HG03571 (cell line): ENCODE measurements at regions not wholly inside any gene's neighbourhood (a gene's known extent, or its start where the extent isn't known, plus 50 kb on each side); places are given as distances from the start of the nearest gene placed in this dataset.
"Not testable (repeated sequence)": the region's sequence is repeated elsewhere in the genome, so short reads cannot be mapped to it uniquely, and the experiment has no call there.

Experiments used
- ATAC-seq: cut with Tn5 transposase; IDR thresholded peaks from one replicate; pipeline ENCODE4 v1.9.1; 2021; ENCODE audit not compliant: unreplicated experiment

DNA sequence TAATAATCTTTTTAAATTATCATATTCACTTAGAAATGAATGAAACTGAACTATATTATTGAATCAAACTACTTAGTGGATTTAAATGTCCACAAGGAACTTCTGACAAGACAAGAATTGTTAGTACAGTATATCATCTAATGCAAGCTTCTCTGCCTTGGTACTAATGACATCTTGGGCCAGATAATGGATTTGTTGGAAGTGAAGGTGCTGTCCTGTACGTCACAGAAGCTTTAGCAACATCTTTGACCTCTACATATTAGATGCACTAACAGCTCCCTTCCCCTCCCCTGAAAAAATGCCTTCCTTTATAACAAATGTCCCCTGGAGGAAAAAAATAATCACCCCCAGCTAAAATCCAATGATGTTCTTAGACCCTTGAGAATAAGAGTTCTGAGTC is 695.8 kb upstream of the EYS start:
- no peak for ATAC-seq

DNA sequence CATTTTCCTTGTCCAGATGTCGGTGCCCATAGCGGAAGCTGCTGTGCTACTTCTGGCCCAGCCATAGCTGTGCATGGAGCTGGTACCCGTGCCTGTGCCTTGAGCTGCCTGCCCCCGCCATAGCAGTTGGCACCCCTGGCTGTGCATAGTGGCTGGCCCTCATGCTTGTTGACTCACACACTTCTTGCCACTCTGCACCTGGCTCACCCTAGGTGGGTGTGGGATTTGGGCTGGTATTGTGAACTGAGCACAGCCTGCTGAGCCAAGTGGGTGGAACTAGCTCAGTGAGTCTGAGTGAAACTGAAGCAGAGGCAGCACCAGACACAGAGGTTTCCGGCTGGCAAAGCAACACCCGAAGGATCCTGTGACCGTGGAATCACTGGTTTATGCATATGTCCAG is 689.5 kb upstream of the EYS start:
- ATAC-seq: no peak

DNA sequence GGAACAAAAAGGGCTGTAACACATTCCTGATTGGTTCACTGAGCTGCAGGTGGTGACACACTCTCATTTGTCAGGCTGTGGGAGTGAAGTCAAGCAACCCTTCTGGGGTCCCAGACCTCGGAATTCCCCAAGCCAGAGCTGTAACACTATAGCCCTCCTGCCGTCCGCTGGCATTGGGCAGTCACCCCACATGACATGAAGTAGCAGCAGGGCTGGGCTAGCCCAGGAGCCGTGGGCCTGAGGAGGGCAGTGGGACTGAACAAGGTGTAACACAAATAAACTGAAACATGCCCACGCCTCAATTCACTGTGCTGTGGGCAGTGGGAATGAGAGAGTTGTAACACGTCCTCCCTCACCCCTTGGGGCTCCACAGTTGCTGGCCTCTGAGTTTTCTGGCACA is 689.1 kb upstream of the EYS start:
- no peak for ATAC-seq

DNA sequence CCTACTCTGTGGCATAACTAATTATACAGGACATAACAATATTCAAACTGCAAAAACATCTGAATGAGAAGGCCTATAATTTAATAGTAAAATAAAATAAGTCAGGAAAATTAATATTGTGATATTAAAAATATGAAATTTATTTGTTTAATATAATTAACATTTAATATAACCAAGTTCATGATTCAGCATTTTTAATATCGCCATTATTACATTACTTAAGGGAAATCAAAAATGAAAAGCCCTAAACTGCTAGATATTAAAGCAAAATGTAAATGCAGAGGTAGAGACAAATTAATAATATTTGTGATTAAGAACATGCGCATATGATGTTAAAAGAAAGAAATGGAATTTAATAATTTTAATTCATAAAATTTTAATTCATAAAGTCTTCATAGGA is 683.4 kb upstream of the EYS start:
- ATAC-seq: no peak

DNA sequence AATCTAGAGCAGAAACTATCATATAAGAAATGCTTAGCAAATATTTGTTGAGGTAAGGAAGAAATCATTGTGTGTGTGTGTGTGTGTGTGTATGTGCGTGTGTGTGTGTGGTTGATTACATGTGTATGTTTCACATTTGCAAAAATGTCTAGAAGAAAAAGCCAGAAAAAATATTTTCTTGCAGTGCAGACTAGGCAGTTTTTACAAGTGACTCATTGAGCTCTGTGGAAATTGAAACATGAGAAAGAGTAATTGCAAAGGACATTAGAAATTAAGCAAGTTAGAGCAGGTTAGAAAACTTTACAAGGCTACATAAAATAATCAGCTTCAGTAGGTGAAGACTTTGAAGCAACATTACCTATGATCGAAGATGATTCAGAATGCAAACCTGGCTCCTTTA is 669.0 kb upstream of the EYS start:
- no peak for ATAC-seq

DNA sequence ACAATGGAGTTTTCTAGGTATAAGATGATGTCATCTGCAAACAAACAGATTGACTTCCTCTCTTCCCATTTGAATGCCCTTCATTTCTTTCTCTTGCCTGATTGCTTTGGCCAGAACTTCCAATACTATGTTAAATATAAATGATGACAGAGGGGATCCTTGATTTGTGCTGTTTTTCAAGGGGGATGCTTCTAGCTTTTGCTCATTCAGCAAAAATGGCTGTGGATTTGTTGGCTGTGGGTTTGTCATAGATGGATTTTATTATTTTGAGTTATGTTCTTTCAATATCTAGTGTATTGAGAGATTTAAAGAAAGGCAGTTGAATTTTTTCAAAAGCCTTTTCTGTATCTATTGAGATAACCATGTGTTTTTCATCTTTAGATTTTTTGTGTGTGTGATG is 662.4 kb upstream of the EYS start:
- no peak for ATAC-seq

DNA sequence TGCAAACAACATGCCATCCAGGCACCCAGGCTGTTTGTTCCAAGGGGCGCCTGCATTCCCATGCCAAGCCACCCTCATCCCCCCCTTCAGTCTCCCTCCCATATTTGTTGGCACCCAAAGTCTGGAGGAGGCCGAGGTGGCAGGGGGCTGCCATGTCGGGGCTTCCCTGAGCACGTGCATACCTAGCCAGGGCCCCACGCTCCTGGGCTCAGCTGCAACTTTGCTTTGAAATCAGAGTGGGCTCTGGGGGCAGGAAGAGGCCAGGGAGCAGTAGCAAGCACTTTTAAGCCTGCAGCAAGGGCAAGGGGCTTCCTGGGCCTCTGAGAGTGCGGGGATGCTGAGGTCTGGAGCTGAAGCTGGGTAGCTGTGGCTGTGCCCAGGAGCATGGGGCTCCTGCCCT is 655.9 kb upstream of the EYS start:
- no peak for ATAC-seq

DNA sequence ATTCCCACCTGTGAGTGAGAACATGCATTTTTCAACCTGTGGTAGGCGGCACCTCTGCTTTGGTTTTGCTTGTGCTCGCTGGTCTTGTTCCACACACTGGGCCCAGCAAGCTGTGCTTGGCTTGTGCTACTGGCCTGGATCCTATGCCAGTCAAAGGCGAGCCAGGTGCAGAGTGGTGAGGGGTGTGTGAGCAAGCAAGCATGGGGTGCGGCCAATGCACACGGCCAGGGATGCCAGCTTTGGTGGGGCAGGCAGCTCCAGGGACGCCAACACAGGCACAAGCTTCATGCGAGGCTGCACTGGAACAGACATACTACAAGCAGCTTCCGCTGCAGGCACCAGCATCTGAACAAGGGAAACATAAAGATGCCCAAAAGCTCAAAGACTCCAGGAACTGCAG is 654.9 kb upstream of the EYS start:
- no peak for ATAC-seq

DNA sequence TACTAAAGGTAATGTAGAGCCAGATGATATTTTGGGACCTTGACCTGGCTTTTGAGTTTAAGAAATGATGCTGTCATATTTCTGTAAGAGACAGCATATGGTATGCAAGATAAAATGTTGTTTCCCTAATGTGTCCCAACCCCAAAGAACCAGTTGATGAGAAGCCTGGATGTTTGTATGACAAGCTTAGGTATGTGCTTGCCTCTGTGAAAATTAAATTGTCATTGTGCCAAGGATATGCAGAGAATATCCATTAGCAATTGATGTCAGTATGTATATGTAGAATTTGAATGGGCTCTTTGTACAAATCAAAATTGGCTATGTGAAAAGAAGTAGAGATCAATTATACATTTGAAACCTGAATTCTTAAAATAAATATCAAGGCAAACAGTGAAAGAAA is 650.8 kb upstream of the EYS start:
- no peak for ATAC-seq

DNA sequence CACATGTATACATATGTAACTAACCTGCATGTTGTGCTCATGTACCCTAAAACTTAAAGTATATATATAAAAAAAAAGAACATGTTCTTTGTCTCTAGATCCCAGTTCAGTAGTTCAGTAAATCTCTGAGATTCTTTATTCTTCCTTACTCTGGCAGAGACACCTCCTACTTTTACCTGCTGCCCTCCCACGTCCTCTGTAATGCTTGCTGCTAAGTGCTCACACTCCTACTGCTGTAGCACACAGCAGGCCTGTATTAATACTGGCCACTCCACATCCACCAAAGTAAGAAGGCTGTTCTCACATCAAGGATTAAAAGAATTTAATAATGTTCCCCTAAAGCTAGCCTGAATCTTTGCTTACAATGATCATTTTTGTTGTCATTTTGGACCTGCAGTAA is 648.4 kb upstream of the EYS start:
- ATAC-seq: no peak

DNA sequence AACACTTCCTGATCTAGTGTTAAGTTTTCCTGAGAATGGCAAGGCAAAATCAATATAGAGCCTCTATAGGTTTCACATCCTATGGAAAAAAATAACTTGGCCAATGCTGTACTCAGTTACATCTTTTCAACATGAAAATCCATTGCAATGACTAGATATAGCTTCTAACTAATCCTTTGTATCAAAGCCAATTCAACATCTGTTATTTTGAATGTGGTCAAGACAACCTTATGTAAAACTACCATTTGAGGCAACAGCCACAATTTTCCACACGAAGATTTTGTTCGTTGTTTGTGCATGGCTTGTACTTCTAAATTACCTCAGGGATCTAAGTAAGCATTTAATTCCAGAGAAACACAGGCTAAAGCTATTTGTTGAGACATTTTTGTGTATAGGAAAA is 637.8 kb upstream of the EYS start:
- ATAC-seq: no peak

DNA sequence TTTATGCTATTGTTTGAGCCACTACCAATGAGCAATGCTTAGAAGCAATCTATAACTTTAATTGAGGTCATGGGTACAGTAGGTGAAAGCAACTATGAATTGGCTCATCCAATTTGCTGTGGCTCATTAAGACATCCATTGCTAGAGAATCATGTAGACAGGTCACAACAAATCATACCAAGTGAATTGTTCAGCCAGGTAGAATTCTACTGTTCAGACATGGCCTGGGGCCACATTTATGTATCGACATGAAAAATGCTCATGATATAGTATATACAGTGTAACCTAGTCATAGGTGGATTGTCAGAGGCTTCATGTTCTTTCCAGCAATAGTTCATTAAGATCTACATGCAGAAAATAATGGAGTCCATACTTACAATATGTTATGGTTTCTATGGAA is 633.7 kb upstream of the EYS start:
- ATAC-seq: no peak

DNA sequence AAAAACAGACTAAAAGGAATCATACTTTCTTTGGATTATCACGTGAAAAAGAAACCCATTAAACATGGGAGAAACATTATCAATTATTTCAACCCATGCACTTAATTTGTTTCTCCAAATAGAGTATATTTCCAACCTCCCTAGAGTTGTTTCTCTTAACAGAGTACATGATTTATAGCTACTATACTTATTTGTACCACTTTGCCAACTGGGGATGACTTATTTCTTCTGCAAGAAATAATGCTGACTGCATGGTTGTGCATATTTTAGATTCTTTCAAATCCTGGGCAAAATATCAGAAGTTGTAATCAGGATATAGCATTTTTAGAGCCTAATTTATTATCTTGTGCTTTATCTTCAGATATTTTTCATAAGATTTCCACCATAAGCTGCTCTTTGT is 629.1 kb upstream of the EYS start:
- no peak for ATAC-seq

DNA sequence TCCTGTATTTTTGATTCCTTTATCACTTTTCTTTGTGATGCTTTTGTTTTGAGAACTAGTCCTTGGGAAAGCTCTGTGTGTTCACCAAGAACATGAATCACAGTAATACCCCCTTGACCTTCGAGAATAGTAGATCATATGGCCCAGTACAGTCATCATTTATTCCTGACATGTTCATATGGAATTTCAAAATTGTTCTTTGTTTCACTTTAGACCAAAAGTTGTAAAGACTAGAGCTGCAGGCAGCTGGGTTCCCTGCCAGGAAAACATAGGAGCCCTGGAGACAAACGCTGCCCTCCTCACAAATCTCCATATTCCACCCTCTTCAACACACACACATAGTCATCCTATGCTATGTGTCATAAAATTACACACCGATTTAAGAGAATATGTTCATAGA is 621.2 kb upstream of the EYS start:
- ATAC-seq: no peak

DNA sequence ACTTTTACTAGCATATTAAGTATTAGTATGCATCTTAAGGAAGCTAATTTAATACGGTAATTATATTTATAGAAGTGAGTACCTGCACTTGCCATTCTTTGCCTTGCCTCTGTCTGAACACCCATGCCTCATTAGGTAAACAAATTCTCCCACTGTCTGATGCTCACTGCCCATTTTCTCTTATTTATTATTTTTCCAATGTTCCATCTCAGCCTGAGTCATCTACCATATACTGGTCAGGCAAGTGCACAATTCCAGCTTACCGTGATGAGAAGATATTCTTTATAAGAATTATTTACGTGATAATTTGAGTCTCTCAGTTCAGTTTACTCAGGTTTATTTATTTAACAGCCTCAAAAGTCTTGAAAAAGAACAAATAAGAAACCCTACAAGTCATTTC is 619.2 kb upstream of the EYS start:
- ATAC-seq: no peak

DNA sequence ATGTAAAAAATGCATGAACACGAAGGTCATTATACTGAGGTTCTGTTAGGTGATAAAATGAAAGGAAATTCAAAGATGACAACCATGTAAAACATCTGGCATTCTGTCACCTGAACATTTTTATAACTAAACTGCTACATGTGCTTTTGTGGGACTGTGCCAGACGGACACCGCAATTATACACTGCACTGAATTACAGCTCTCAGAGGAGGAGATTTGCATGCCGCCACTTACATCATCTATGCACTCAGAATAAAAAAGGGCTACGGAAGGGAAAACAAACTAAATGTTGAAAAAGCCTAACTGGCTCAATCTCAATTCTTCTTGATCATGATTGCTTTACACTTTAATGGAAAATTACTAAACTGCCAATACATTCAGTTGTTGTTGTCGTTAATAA is 614.0 kb upstream of the EYS start:
- no peak for ATAC-seq

DNA sequence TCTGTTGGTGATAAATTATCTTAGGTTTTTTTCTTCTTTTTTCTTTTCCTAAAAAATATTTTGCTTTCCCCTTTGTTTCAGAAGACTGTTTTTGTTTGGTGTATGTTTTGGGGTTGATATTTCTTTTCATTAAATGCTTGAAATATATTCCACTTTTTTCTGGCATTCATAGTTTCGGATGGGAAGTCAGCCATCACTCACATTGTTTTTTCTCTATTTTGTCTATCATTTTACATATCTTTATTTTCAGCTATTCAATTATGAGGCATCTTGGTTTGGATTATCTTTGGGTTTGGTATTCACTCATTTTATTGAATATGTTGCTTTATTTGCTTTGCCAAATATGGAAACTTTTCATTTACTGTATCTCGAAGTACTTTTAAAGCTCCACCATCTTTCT is 600.5 kb upstream of the EYS start:
- no peak for ATAC-seq

DNA sequence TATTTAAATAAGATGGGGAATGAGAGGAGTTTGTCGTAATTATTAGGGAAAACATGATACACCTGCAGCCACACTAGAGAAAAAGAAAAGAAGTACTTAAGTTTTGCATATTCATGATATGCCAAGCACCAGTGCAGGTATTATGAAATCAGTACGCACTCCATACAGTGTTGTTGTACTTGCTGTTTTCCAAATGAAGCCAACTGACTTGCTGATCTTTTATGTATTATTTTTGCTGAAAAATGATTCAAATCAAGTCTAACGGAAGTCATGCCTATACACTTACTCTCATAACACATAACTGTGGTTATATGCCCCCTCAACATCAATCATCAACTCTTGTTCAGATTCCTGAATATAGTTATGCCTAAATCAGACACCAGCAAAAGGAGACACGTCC is 584.9 kb upstream of the EYS start:
- ATAC-seq: no peak

DNA sequence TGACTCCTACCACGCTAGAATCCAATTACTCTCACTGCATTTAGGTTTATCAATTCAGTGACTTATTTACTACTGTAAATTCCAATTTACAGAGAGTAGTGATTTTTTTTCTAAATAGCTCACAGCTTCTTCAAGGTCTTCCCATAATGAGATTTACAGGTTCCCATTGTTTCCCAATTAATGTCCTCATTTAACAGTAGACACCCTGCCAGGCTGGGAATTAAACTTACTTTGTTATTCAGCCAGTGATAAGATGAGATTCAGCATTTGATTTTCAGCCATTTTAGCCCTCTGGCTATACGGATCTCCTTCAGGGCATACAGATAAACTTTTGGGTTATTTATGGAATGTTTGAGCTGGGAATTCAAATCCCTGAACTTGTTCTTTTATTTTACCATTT is 582.9 kb upstream of the EYS start:
- no peak for ATAC-seq

DNA sequence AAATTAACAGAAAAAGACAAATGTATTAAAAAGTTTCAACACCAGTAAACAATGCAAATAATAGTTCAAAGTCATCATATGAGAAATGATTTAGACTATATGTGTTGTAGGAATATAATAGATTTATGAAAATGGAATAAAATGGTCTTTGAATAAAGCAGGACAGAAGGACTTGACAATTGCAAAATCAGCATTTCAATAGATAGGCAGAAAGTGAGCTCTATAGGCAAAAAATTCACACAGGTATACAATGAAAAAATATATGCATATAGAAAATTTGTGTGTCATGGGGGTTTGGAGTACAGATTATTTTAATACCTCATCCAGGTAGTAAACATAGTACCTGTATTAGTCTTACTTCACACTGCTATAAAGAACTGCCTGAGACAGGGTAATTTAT is 571.1 kb upstream of the EYS start:
- no peak for ATAC-seq

DNA sequence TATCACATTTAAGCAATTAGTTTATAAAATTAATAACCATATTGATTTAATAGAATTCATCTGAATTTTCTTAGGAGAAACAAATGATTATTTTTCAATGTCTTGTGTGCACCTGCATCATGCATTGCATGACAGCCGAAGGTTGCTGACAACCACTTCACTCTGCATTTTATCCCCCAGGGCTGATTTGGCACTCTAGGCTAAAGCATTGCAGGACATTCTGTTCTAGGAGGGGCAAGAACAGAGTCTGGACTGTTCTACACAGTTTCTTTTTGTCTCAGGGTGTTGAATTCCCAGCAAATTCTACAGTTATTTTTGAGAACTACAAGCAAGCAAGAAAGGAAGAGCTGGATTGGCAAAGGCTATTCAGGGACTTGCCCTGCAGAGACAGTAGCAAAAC is 570.4 kb upstream of the EYS start:
- ATAC-seq: no peak

DNA sequence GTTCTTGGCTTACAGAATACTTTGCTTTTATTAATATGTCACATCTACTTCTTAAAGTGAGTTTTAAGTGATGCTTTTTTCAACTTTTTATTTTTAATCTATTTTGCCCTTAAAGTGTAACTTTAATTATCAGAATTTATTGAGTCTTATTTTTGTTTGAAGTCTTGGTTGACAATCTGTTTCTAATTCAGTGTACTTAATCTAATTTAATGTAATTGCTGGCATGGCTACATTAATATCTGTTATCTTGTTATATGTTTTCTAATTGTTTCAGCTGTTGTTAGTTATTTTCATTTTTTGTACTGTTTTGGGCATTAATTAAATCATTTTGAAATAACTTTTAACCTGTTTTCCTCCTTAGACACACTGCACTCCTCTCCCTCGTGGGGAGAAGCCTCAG is 558.7 kb upstream of the EYS start:
- no peak for ATAC-seq

DNA sequence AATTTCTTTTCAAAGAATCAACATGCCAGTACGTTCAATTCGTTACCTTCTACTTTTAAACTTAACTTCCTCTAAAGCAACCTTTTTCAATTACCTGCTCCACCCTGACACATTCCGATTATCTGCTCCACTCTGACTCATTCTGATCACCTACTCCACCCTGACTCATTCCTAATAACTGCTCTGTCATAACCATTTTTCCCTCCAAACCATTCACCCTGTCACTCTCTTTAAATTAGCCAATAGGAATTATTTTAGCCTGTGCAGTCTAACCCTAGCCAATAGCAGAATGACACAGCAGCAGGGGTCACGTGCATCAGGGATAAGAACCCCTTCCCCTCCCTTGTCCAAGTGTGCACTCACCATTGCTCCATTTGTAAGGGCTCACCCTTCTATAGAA is 557.4 kb upstream of the EYS start:
- no peak for ATAC-seq

DNA sequence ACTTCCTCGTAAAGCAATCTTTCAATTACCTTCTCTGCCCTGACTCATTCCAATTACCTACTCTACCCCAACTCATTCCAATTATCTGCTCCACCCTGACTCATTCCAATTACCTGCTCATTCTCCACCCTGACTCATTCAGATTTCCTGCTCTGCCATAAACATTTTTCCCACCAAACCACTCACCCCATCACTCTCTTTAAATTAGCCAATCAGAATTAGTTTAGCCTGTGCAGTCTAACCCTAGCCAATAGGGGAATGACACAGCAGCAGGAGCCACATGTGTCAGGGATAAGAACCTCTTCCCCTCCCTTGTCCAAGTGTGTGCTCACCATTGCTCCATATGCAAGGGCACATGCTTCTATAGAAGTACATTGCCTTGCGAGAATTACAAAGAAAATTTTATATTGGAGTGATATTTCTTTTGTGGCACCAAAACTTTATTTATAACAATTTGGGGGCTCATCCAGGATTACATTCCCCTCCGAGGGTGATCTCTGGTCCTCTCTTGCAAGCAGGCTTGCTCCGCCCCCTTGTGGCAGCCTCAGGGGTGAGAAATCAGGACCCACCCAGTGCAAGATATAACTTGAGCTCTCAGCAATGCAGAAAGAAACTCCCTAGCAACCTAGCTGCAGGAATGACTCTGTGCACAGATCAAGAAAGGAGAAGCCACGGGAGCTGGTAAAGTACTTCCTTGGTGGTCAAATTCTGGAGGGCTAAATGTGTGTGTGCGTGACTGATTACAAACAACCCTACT is 551.9 kb upstream of the EYS start:
- not testable (repeated sequence) for ATAC-seq
